GM12892 (cell line): ENCODE measurements at regions not wholly inside any gene's neighbourhood (a gene's known extent, or its start where the extent isn't known, plus 50 kb on each side); places are given as distances from the start of the nearest gene placed in this dataset.
A peak's percentile ranks its signal among the peaks of the same experiment; 100 is the strongest.
"Not testable (repeated sequence)": the region's sequence is repeated elsewhere in the genome, so short reads cannot be mapped to it uniquely, and the experiment has no call there.

Experiments used
- DNase-seq: peaks from one replicate; pipeline ENCODE4 v3.0.0; 2011; ENCODE audit not compliant: insufficient read length
- FAIRE-seq: peaks from 2 replicates; lab custom pipeline; 2011; peaks lifted over from hg19 to GRCh38; lab: Jason Lieb, UNC
- POLR2A ChIP-seq: IDR thresholded peaks from 2 replicates; pipeline ENCODE4 v1.6.1; 2011; ENCODE audit warnings: low read depth, low read length, control low read depth
- POLR2AphosphoS5 ChIP-seq: IDR thresholded peaks from 2 replicates; pipeline ENCODE4 v1.6.1; 2011; ENCODE audit warnings: low read depth, low read length, control low read depth
- TAF1 ChIP-seq: IDR thresholded peaks from 2 replicates; pipeline ENCODE4 v1.6.1; 2011; ENCODE audit warnings: low read depth, mild to moderate bottlenecking, control low read depth, low read length, borderline replicate concordance

GRCh38 chrX:45524805-45525204, 324.1 kb upstream of the DIPK2B start:
- FAIRE-seq, result no peak
- no peak for DNase-seq

GRCh38 chrX:45524296-45524695, 323.6 kb upstream of the DIPK2B start:
- TF ChIP-seq TAF1 (no peak), POLR2AphosphoS5 (no peak), POLR2A (no peak)
- no peak for DNase-seq
- no peak for FAIRE-seq

More at GRCh38 chrX:45524805-45525204, 324.1 kb upstream of the DIPK2B start:
- TF ChIP-seq POLR2A (no peak), TAF1 (no peak), POLR2AphosphoS5 (no peak)

GRCh38 chrX:45518552-45518951, 317.9 kb upstream of the DIPK2B start:
- no peak for DNase-seq
- FAIRE-seq, result peak; percentile 57
- TF ChIP-seq POLR2A (no peak), TAF1 (no peak), POLR2AphosphoS5 (no peak)

- no peak for TF ChIP-seq TAF1
- TF ChIP-seq POLR2AphosphoS5, result no peak
- no peak for TF ChIP-seq POLR2A
- DNase-seq, result no peak
- FAIRE-seq, result no peak
These were observed 316.7 kb upstream of the DIPK2B start for GRCh38 chrX:45517090-45517973.

- no peak for FAIRE-seq
- no peak for DNase-seq
- TF ChIP-seq POLR2AphosphoS5 (no peak), TAF1 (no peak), POLR2A (no peak)
These were observed 314.9 kb upstream of the DIPK2B start for GRCh38 chrX:45515262-45516215.

GRCh38 chrX:45513042-45513441, 312.4 kb upstream of the DIPK2B start:
- TF ChIP-seq POLR2A (no peak), TAF1 (no peak), POLR2AphosphoS5 (no peak)
- FAIRE-seq, result no peak
- no peak for DNase-seq

GRCh38 chrX:45508454-45508853, 307.8 kb upstream of the DIPK2B start:
- TF ChIP-seq POLR2A (no peak), TAF1 (no peak), POLR2AphosphoS5 (no peak)
- no peak for DNase-seq
- no peak for FAIRE-seq

- DNase-seq, result no peak
- no peak for TF ChIP-seq POLR2AphosphoS5
- no peak for TF ChIP-seq POLR2A
- no peak for TF ChIP-seq TAF1
- FAIRE-seq, result no peak
These were observed 305.6 kb upstream of the DIPK2B start for GRCh38 chrX:45506149-45506730.

- DNase-seq (no peak), FAIRE-seq (no peak)
- no peak for TF ChIP-seq POLR2AphosphoS5
- no peak for TF ChIP-seq TAF1
- TF ChIP-seq POLR2A, result no peak
These were observed 304.5 kb upstream of the DIPK2B start for GRCh38 chrX:45505214-45505613.

- not testable (repeated sequence) for DNase-seq, FAIRE-seq
These were observed 303.2 kb upstream of the DIPK2B start for GRCh38 chrX:45503787-45504362.

GRCh38 chrX:45502396-45502795, 301.7 kb upstream of the DIPK2B start:
- FAIRE-seq (no peak), DNase-seq (no peak)
- TF ChIP-seq POLR2A (no peak), TAF1 (no peak), POLR2AphosphoS5 (no peak)
